WTC11 (cell line): ENCODE measurements at regions not wholly inside any gene's neighbourhood (a gene's known extent, or its start where the extent isn't known, plus 50 kb on each side); places are given as distances from the start of the nearest gene placed in this dataset.

Experiments
- CREB1 ChIP-seq: sonication (generic); formaldehyde crosslinking; IDR thresholded peaks from 2 replicates; pipeline ENCODE4 v1.8.0; 2023; ENCODE audit warnings: mild to moderate bottlenecking, missing genetic modification reagents
- GABPB1 ChIP-seq: sonication (generic); formaldehyde crosslinking; IDR thresholded peaks from 2 replicates; pipeline ENCODE4 v1.8.1; 2023; ENCODE audit warnings: mild to moderate bottlenecking, missing genetic modification reagents
- NFE2L1 ChIP-seq: sonication (generic); formaldehyde crosslinking; IDR thresholded peaks from 2 replicates; pipeline ENCODE4 v1.8.1; 2023; ENCODE audit warnings: missing genetic modification reagents
- NFYB ChIP-seq: sonication (generic); formaldehyde crosslinking; conservative IDR thresholded peaks from 2 replicates; pipeline ENCODE4 v1.8.0; 2022; ENCODE audit warnings: low read depth, missing genetic modification reagents
- PRDM15 ChIP-seq: sonication (generic); formaldehyde crosslinking; IDR thresholded peaks from 2 replicates; pipeline ENCODE4 v1.8.0; 2022; ENCODE audit warnings: missing genetic modification reagents
- SMAD3 ChIP-seq: sonication (generic); formaldehyde crosslinking; IDR thresholded peaks from 2 replicates; pipeline ENCODE4 v1.8.0; 2022; ENCODE audit warnings: missing genetic modification reagents, mild to moderate bottlenecking, borderline replicate concordance
- SP1 ChIP-seq: sonication (generic); formaldehyde crosslinking; conservative IDR thresholded peaks from 2 replicates; pipeline ENCODE4 v1.8.1; 2022; ENCODE audit warnings: missing genetic modification reagents
- TP53 ChIP-seq: sonication (generic); formaldehyde crosslinking; IDR thresholded peaks from 2 replicates; pipeline ENCODE4 v1.8.1; 2023; ENCODE audit warnings: mild to moderate bottlenecking, missing genetic modification reagents
- ZNF138 ChIP-seq: sonication (generic); formaldehyde crosslinking; conservative IDR thresholded peaks from 2 replicates; pipeline ENCODE4 v1.8.1; 2022; ENCODE audit warnings: mild to moderate bottlenecking, moderate library complexity, missing genetic modification reagents
- TF ChIP-seq, protein P1 (sequence below): fragments of 200-600 bp; IDR thresholded peaks from 2 replicates; pipeline ENCODE4 v1.8.0; 2022; ENCODE audit warnings: antibody characterized with exemption
- TF ChIP-seq, protein P2 (sequence below): fragments of 250-450 bp; sonication (Bioruptor Pico); IDR thresholded peaks from 2 replicates; pipeline ENCODE4 v2.1.2; 2022; ENCODE audit warnings: mild to moderate bottlenecking, moderate library complexity

- TF ChIP-seq, protein P1, sequence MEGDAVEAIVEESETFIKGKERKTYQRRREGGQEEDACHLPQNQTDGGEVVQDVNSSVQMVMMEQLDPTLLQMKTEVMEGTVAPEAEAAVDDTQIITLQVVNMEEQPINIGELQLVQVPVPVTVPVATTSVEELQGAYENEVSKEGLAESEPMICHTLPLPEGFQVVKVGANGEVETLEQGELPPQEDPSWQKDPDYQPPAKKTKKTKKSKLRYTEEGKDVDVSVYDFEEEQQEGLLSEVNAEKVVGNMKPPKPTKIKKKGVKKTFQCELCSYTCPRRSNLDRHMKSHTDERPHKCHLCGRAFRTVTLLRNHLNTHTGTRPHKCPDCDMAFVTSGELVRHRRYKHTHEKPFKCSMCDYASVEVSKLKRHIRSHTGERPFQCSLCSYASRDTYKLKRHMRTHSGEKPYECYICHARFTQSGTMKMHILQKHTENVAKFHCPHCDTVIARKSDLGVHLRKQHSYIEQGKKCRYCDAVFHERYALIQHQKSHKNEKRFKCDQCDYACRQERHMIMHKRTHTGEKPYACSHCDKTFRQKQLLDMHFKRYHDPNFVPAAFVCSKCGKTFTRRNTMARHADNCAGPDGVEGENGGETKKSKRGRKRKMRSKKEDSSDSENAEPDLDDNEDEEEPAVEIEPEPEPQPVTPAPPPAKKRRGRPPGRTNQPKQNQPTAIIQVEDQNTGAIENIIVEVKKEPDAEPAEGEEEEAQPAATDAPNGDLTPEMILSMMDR, result no peak
- no peak for TF ChIP-seq NFYB (CRISPR knock-in tag)
- TF ChIP-seq ZNF138, result no peak
- TF ChIP-seq, protein P2, sequence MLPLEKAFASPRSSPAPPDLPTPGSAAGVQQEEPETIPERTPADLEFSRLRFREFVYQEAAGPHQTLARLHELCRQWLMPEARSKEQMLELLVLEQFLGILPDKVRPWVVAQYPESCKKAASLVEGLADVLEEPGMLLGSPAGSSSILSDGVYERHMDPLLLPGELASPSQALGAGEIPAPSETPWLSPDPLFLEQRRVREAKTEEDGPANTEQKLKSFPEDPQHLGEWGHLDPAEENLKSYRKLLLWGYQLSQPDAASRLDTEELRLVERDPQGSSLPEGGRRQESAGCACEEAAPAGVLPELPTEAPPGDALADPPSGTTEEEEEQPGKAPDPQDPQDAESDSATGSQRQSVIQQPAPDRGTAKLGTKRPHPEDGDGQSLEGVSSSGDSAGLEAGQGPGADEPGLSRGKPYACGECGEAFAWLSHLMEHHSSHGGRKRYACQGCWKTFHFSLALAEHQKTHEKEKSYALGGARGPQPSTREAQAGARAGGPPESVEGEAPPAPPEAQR (CRISPR knock-in tag), result no peak
- no peak for TF ChIP-seq PRDM15
- TF ChIP-seq GABPB1 (CRISPR knock-in tag), result no peak
- no peak for TF ChIP-seq SP1 (CRISPR knock-in tag)
- no peak for TF ChIP-seq SMAD3 (CRISPR knock-in tag)
- no peak for TF ChIP-seq NFE2L1 (CRISPR knock-in tag)
- no peak for TF ChIP-seq TP53 (CRISPR knock-in tag)
- TF ChIP-seq CREB1 (CRISPR knock-in tag), result no peak
Measured at GRCh38 chr3:145471976-145472375, 689.0 kb downstream of the PLOD2 start.
